NCI-H128 (cell line): ENCODE measurements at regions not wholly inside any gene's neighbourhood (a gene's known extent, or its start where the extent isn't known, plus 50 kb on each side); places are given as distances from the start of the nearest gene placed in this dataset.
"Not testable (repeated sequence)": the region's sequence is repeated elsewhere in the genome, so short reads cannot be mapped to it uniquely, and the experiment has no call there.

Experiments used
- DNase-seq: peaks from one replicate; lab custom pipeline; 2025; ENCODE audit not compliant: unreplicated experiment; lab: John Stamatoyannopoulos, UW

DNA sequence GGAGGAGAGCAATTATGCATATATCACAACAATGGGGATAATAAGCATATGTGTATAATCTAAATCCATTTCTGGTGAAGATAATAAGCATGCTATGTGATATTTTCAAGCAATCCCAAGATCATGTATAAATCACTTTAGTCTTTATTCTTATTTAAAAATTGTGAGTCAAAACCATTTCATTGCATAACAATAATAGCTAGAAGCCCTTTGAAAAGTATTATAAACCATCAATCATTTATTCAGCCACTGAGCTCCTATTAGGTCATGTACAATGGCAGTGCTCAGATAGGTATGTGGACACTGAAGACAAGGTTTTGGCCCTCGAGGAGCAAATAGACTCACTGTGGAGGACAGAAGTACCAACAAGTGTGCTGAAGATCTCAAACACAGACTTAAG, 113.1 kb downstream of the CDCA7 start:
- no peak for DNase-seq

DNA sequence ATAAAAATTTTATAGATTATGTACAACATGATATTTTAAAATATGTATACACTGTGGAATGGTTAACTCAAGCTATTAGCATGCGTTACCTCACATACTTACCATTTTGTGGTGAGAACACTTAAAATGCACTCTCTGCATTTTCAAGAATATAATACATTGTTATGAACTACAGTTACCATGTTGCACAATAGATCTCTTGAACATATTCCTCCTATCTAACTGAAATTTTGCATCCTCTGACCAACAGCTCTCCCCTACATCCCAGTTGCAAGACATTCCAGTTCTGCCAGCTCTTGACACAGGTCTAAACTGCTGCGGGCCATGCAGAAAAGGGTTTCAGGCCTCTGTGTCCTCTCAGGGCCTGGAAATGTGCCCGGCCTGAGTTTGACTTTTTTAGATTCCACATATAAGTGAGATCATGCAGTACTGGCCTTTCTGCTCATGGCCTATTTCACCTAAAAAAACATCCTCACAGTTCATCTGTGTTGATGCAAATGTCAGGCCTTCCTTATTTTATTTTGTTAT, 113.7 kb downstream of the CDCA7 start:
- DNase-seq, result no peak

DNA sequence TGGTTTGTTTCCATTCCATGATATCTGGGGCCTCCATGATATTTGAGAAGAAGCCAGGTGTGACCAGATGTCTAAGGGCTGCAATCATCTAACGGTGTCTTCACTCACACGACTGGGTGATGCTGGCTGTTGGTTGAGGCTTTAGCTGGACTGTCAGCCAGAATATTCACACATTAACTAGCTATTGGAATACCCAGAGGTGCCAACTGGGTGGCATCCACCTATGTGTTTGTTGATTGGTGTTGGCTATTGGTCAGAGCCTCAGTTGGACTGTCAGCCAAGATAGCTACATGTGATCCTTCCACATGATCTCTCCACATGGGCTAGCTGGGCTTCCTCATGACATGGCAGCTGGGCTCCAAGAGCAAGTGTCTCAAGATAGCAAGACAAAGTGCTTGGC, 117.4 kb downstream of the CDCA7 start:
- DNase-seq, result no peak

DNA sequence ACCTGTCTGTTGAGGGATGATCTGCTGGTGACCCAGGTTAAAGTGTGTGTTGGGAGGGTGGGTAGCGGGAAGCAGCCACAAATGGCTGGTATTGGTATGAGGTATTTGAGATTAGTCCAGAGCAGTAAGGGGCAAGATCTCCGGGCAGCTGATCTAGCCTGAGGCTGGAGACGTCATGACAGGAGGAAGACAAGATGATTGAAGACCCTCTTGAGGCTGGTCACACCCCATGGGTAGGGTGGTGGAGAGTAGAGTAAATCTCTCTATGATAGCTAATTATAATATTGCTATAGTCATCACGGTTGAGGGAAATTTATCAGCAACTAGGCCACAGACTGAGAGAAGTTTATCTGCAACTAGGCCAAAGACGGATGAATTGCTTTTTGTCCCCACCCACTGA, 128.5 kb downstream of the CDCA7 start:
- DNase-seq, result no peak

DNA sequence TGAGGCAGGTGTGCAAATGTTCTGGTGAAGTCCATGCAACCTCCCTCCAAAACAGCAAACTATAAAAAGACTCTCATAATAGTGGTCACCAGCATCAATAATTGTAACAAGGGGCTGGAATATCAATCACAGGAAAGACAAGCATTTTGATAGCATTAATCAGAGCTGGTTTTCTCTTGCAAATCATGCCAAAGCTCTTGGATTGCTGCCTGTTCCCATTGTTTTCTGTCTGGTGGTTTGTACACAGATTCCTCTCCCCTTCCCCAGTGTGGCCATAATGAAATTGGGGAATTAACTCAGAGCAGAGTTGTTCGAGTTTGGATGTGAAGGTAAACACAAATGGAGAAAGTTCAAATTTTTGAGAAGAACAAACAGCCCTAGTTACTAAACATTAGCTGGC, 134.2 kb downstream of the CDCA7 start:
- no peak for DNase-seq

DNA sequence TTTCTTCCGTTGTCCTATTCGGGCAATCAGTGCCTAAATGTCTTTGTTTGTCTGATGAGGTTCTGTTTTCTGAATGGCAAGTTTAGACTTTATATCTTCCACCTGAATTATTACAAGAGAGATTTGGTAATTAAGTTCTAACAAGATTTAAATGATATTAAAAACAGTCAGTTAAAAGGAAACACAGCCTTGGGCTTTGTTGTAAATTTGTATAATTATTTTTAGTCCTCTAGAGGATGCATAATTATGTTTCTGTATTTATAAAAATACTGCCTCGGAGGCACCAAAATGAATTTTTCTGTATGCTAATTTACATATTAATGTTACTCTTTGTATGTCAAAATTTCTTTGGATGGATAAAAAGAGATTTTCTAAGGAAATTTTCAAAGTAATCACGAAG, 136.7 kb downstream of the CDCA7 start:
- DNase-seq, result no peak

DNA sequence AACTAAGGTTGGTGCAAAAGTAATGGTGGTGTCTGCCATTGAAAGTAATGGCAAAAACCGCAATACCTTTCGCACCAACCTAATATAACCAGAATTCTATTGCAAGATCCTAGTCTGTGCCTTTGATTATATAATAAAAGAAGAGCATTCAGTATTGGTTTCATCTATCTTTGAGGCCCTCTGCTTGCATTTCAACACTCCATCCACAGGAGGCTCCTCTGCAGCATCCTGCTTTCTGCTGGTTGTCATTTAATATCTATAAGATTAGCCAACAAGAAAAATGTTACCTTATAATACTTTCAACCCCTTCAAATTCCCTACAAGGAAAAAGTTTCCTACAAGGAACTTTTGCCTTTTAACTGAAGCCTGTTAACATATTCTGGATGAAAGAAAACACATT, 139.2 kb downstream of the CDCA7 start:
- no peak for DNase-seq

DNA sequence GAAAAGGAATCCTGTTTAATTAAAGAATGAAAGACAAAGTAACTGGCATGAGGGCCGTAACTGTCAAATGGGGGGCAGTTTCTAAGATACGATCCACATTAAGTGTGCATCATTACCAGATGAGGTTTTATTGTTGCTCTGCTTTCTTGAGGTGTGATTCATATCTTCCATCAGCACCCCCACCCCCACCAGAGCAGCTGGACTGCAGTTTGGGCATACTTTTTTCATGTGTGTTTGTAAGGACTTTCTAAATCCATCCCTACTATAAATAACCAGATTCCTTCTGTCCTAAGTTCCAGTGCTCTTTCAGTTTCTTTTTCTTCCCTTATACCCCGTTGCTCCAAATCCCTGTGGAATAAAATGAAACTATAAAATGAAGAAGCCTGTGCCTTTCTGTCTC, 142.1 kb downstream of the CDCA7 start:
- no peak for DNase-seq

DNA sequence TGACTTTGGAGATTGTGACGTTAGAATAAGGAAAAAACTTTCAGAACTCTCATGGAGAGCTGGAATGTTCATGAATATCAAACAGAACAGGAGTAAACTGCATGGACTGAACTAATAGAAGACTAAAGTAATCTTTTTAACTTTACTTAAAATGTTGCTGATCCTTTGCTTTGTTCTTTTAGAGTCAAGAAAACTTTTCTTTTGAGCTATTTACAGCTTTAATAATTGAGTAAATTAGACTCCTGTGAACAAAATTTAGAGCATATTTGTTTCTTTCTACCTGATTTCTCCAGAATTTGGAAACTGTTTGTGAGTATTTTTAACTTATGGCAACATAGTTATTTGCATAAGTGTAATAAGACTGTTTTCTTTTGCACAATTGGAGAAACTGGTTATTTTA, 146.3 kb downstream of the CDCA7 start:
- DNase-seq, result no peak

DNA sequence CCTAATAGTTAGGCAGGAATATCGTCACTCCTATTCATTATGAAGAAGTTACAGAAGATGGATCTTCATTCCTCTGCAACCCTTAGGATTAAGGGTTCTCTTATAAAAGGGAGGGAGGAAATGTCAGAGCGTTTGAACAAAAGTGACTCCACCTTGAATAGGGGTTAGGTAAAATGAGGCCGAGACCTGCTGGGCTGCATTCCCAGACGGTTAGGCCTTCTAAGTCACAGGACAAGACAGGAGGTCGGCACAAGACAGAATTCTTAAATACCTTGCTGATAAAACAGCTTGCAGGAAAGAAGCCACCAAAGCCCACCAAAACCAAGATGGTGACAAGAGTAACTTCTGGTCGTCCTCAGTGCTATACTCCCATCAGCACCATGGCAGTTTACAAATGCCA, 147.6 kb downstream of the CDCA7 start:
- no peak for DNase-seq

DNA sequence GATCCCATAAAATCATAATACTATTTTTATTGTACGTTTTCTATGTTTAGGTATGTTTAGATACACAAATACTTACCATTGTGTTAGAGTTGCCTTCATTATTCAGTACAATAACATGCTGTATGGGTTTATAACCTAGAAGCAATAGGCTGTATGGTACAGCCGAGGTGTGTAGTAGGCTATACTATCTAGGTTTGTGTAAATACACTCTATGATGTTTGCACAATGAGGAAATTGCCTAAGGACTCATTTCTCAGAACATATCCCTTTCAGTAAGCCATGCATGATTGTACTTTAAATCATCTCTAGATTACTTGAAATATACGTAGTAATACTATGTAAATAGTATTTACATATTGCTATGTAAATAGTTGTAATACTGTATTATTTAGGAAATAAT, 156.7 kb downstream of the CDCA7 start:
- no peak for DNase-seq

DNA sequence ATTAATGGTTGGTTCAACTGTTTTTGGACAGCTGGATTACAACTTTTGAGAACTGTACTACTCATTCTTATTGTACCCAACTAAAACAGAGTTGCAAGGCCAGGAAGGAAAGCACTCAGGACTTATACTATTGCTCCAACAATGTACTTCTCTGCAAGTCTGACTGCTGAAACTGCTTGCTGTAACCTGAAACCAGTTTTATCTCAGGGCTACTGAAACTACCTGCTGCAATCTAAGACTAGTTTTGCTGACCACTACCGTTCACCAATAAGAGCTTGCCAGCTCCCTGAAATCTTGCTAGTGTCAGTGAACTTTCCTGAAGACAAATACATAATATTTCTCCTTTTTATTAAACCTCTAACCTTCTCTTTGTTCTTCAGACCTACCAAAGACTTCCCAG, 157.3 kb downstream of the CDCA7 start:
- no peak for DNase-seq

DNA sequence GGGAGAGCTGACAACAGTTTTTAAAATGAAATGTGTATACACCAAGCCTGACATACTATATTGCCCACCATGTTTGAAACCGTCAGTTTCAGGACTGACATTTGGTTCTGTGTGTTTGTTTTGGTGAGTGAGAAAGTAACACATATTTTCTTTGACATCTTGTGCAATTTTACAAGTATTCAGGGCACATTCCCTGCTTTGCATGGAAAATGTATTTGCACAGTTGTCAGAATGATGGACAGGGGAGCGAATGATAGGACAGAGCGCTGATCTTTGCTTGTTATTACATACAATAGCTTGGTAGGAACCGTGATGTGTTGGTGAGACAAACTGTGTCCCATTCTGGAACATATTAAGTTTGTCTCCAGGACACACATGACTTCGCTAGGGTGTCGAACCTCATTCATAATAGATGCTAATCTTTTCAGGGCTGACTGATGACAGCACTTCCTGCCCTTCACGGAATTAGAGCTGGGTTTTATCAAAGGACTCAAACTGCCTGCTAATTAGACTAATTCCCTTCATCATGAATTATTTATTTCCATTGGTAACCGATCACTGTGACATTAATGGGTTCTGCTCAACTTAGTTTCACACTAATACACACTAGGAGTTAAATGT, 158.5 kb downstream of the CDCA7 start:
- no peak for DNase-seq

DNA sequence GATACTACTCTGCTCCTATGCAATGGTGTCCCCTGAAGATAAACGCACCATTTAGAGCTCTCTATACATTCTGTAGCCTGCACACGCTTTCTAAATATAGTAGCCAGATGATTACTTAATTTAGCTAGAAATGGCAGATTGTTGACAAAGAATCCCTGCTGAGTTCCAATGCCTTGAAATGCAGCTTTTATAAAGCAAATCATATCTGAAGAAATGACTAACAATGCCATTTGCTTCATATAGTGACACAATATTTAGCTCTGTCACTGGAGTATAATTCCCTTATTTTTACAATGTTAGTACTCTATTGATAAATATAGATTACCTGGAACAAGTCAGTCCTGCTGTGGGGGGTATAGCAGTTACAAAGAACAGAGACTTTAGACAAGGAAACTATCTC, 166.2 kb downstream of the CDCA7 start:
- DNase-seq, result no peak

DNA sequence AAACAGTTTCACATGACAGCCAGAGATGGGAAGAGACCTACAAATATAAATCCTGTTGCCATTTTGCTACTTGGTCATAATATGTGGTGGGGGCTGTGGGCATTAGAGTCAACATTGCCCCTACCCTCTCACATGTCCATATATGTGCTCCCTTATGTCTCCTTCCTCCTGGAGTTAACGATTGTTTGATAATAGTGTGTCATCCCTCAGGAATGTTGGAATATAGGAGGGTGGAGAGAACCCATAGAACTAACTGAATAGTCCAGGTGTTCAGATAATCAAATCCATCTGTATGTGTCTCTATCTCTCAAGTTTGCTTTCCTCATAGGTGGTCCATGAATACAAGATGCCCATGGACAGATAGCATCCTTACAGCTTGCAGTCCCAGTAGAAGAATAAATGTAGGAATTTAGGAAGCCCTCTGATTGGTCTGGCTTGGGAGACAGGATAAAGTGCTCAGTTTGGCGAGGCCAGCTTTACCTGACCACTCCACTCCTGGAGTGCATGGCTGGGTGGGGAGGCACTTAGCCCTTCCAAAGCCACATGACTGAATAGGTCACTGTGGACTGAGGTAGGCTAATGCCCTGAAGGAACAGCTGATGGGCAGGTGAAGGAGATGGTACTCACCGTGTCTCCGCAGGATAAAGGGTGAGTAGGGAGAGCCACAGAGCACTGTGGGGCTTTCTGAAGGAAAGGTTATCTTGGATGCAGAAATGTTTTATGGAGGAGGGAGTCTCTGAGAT, 166.9 kb downstream of the CDCA7 start:
- no peak for DNase-seq

DNA sequence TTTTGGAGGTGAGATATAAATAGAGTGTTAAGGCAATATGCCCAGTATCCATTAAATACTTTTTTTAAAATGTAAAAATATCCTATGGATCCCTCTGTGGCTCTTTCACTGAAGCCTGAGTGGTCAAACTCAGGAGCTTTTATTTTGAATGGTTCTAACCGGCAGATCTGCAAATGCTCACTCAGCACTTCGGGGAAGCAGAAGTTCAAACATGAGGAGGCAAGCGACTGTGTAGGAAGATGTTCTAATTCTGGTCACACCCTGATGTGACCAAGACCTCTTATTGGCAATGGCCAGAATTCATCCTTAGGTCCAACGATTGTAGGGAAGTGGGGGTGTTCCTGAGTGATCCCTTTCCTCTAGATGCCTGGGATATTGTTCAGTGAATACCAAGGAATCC, 168.8 kb downstream of the CDCA7 start:
- DNase-seq, result no peak

DNA sequence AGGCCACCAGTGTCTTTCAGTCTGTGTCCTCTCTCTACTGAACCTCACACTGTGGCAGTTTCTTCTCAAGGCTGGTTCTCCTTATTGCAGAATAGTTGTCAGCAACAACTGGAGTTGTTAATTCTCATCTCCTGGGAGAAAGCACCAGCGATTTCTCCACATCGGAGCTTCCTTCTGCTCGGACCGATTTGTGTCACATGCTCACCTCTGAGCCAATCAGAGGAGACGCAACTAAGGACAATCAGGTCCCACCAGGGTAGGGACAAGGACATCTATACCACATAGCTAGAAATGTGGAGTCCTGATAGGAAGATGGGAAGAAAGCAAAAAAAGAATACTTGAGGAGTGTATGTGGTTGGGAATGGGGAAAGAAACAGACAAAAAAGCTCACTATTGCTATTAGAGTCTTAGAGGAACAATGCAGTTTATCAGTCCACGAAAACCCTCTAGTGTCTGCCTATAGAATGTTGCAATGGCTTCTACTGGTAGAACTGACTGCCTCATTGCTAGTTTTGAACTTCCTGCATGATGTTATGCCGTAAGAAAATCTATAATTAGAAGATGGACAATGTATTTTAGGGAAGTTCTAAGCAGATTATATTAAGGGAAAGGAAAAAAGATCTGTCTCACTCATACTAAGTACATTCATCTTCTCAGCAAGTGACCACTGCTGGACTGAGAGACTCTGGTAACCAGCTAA, 169.7 kb downstream of the CDCA7 start:
- DNase-seq, result no peak

DNA sequence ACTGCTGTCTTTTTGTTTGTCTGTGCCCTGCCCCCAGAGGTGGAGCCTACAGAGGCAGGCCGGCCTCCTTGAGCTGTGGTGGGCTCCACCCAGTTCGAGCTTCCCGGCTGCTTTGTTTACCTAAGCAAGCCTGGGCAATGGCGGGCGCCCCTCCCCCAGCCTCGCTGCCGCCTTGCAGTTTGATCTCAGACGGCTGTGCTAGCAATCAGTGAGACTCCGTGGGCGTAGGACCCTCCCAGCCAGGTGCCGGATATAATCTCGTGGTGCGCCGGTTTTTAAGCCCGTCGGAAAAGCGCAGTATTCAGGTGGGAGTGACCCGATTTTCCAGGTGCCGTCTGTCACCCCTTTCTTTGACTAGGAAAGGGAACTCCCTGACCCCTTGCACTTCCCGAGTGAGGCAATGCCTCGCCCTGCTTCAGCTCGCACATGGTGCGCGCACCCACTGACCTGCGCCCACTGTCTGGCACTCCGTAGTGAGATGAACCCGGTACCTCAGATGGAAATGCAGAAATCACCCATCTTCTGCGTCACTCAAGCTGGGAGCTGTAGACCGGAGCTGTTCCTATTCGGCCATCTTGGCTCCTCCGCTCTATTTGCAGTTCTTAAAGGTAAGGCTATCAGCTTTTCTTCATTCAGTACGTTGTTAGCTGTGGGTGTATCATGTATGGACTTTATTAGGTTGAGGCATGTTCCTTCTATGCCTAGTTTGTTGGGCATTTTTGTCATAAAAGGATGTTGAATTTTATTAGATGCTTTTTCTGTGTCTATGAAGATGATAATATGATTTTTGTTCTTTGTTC, 178.3 kb downstream of the CDCA7 start:
- DNase-seq, result not testable (repeated sequence)

DNA sequence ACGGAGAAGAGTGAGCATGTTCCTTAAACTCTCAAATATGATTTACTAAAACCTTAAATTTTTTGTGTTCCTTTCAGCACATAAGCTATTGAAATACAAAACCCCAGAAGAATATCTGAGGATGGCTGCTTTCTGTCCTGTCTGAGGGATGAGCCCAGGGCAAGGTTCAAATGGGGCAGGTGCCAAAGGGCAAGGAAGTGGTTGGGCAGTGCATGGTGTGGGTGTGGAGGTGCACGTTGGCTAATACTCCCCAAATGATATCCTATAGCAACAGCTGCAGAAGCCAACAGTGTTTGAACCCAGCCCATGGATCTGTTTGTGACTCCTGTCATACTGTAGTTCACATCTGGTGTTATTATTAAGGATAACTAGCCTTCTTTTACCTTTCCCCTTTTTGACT, 183.0 kb downstream of the CDCA7 start:
- DNase-seq, result no peak

DNA sequence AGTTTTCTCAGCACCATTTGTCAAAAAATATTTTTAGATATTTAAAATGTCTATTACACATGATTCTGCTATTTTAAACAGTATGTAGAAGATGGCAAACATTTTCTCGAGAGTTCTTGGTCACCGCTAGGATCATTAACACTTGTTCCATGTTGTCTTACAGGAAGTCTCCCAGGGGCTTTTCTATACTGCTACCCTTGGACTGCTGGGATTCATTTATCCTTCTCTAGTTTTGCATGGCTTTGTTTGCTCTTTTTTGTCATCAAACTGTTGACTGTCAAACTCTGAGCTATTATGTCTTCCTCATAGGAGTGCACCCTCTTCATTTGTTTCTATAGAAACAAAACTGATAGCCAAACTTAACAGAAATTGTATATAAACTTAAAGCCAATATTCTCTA, 184.9 kb downstream of the CDCA7 start:
- DNase-seq, result no peak

DNA sequence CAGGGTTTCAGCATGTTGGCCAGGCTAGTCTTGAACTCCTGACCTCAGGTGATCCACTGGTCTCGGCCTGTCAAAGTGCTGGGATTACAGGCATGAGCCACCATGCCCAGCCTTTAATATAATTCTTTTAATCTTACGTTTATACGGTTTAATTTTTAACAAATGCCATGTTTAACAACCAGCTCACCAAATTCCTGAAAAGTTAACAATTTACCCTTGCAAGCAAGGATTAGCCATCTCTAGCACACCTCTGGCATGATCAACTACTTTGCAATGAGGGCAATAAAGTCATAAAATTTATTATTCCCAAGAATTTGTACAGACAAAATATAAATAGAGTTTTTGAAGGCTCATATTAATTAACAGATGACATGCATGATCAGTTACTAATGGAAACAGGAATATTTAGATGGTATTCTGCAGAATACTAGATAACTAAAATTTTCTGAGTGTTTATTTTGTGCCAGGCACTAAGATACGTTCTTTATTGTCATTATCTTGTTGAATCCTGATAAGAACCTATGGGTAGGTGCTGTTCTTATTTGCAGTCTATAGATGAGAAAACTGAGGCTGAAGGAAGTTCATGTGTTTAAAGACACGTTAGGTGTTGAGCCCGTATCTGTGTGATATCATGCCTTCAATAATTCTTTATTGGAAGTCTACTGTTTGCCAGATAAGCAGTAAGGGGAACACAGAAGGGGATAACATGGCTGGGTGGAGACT, 190.1 kb downstream of the CDCA7 start:
- no peak for DNase-seq
